ENCODE measurements at regions not wholly inside any gene's neighbourhood (a gene's known extent, or its start where the extent isn't known, plus 50 kb on each side); places are given as distances from the start of the nearest gene placed in this dataset.

DNA sequence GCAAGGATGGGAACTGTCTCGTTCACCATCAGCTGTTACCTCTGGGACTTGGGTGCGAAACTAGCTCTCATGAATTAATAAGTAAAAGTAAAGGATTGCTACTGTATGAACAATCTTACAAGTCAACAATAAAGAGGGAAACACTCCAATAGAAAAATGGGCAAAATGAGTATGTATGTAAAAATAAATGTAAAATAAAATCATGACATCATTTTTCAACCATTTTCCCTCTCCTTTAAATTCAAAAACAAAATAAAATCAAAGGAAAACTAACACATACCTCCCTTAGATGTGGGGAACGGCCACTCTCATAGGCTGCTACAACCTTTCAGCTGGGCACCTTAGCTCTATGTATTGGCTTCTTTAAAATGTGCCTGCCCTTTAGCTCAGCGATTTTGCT, 389.7 kb upstream of the ARID1B start:
- H3K27me3 ChIP-seq (ENCODE audit: insufficient read depth, poor library complexity, severe bottlenecking) = no peaks in the 10 kb centered on the region
- TF ChIP-seq, protein P1, sequence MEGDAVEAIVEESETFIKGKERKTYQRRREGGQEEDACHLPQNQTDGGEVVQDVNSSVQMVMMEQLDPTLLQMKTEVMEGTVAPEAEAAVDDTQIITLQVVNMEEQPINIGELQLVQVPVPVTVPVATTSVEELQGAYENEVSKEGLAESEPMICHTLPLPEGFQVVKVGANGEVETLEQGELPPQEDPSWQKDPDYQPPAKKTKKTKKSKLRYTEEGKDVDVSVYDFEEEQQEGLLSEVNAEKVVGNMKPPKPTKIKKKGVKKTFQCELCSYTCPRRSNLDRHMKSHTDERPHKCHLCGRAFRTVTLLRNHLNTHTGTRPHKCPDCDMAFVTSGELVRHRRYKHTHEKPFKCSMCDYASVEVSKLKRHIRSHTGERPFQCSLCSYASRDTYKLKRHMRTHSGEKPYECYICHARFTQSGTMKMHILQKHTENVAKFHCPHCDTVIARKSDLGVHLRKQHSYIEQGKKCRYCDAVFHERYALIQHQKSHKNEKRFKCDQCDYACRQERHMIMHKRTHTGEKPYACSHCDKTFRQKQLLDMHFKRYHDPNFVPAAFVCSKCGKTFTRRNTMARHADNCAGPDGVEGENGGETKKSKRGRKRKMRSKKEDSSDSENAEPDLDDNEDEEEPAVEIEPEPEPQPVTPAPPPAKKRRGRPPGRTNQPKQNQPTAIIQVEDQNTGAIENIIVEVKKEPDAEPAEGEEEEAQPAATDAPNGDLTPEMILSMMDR (IDR thresholded peaks at IDR 0.05; ENCODE audit: insufficient read depth, low read length) = no peak
- no peak for TF ChIP-seq GABPA (IDR thresholded peaks at IDR 0.05; ENCODE audit: low read depth)
- no peak for TF ChIP-seq POLR2AphosphoS5 (IDR thresholded peaks at IDR 0.05; ENCODE audit: low read depth)
- TF ChIP-seq, protein P2, sequence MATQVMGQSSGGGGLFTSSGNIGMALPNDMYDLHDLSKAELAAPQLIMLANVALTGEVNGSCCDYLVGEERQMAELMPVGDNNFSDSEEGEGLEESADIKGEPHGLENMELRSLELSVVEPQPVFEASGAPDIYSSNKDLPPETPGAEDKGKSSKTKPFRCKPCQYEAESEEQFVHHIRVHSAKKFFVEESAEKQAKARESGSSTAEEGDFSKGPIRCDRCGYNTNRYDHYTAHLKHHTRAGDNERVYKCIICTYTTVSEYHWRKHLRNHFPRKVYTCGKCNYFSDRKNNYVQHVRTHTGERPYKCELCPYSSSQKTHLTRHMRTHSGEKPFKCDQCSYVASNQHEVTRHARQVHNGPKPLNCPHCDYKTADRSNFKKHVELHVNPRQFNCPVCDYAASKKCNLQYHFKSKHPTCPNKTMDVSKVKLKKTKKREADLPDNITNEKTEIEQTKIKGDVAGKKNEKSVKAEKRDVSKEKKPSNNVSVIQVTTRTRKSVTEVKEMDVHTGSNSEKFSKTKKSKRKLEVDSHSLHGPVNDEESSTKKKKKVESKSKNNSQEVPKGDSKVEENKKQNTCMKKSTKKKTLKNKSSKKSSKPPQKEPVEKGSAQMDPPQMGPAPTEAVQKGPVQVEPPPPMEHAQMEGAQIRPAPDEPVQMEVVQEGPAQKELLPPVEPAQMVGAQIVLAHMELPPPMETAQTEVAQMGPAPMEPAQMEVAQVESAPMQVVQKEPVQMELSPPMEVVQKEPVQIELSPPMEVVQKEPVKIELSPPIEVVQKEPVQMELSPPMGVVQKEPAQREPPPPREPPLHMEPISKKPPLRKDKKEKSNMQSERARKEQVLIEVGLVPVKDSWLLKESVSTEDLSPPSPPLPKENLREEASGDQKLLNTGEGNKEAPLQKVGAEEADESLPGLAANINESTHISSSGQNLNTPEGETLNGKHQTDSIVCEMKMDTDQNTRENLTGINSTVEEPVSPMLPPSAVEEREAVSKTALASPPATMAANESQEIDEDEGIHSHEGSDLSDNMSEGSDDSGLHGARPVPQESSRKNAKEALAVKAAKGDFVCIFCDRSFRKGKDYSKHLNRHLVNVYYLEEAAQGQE (IDR thresholded peaks at IDR 0.05; ENCODE audit: insufficient replicate concordance, low read depth) = no peak
- no peak for TF ChIP-seq SPI1 (IDR thresholded peaks at IDR 0.05; ENCODE audit: borderline replicate concordance, low read depth)
- H3K4me3 ChIP-seq (replicated peaks; ENCODE audit: insufficient read depth, low read length) = no peak overlapping the region
- no peak for DNase-seq (ENCODE audit: low read depth in 1 of 2, low spot score in 1 of 2)
- H3K27ac ChIP-seq (replicated peaks) = no peak overlapping the region

DNA sequence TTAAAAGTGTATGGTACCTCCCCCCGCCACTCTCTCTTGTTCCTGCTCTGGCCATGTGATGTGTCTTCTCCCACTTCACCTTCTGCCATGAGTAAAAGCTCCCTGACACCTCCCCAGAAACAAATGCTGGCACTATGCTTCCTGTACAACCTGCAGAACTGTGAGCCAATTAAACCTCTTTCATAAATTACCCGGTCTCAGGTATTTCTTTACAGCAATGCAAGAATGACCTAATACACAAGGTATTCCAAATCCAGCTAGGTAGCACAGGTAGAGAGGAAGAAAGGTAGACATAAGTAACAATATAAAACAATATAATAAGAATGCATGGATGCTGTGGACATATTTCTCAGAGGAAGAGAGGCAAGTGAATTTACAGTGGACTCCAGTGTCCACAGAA, 394.1 kb upstream of the ARID1B start:
- Histone ChIP-seq H3K4me3 (replicated peaks; ENCODE audit: insufficient read depth, low read length) (no peak overlapping the region), H3K27ac (replicated peaks) (no peak overlapping the region), H3K27me3 (ENCODE audit: insufficient read depth, poor library complexity, severe bottlenecking) (no peaks in the 10 kb centered on the region)
- DNase-seq (ENCODE audit: low read depth in 1 of 2, low spot score in 1 of 2) = no peak
- TF ChIP-seq GABPA (IDR thresholded peaks at IDR 0.05; ENCODE audit: low read depth) (no peak), POLR2AphosphoS5 (IDR thresholded peaks at IDR 0.05; ENCODE audit: low read depth) (no peak), SPI1 (IDR thresholded peaks at IDR 0.05; ENCODE audit: borderline replicate concordance, low read depth) (no peak)
- TF ChIP-seq, protein P1 (IDR thresholded peaks at IDR 0.05; ENCODE audit: insufficient read depth, low read length) = no peak
- TF ChIP-seq, protein P2 (IDR thresholded peaks at IDR 0.05; ENCODE audit: insufficient replicate concordance, low read depth) = no peak

DNA sequence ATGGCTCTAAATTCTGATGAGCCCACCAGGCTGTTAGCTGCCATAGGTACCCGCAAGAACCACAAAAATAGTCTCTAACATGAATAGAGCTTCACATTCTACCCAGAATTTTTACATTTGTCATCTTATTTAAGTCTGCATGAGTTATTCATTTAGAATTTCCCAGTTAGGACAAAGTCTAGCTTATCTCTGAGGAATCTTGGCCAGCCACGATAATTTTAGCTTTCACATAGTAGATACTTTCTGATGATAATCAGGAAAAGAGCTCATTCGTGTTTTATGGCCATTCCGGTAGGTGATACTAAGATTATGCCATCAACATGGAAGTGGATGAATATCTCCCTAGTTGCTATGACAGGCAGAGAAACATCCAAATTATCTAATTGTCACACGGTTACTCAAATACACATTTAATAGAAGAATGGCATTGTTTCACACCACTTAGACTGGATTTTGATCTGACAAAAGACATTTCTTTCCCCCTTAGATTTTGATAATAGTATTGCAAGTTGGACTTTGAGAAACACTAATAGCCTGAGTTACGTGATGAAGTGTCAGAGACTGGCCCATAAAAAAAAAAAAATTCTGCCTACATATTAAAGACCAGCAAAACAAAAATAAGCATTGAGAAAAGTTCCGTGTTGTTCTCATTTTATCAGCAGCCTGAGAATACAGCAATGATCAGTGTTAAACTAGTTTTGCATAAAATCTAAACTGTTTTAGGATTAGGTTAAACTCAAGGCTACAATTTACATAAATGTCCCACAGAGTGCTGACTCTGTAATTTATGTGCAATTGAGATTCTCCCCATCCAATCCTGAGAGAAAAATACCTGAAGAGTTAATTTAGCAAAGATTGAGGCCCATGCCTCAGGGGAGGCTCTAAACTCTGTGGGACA, 397.5 kb upstream of the ARID1B start:
- no peak overlapping the region for H3K27ac ChIP-seq (replicated peaks)
- no peaks in the 10 kb centered on the region for H3K27me3 ChIP-seq (ENCODE audit: insufficient read depth, poor library complexity, severe bottlenecking)
- no peak overlapping the region for H3K4me3 ChIP-seq (replicated peaks; ENCODE audit: insufficient read depth, low read length)
- TF ChIP-seq, protein P2 (IDR thresholded peaks at IDR 0.05; ENCODE audit: insufficient replicate concordance, low read depth) = no peak
- TF ChIP-seq GABPA (IDR thresholded peaks at IDR 0.05; ENCODE audit: low read depth) (no peak), SPI1 (IDR thresholded peaks at IDR 0.05; ENCODE audit: borderline replicate concordance, low read depth) (no peak), POLR2AphosphoS5 (IDR thresholded peaks at IDR 0.05; ENCODE audit: low read depth) (no peak)
- TF ChIP-seq, protein P1 (IDR thresholded peaks at IDR 0.05; ENCODE audit: insufficient read depth, low read length) = no peak
- no peak for DNase-seq (ENCODE audit: low read depth in 1 of 2, low spot score in 1 of 2)
